GM18498 (cell line): ENCODE measurements at regions not wholly inside any gene's neighbourhood (a gene's known extent, or its start where the extent isn't known, plus 50 kb on each side); places are given as distances from the start of the nearest gene placed in this dataset.
"Not testable (repeated sequence)": the region's sequence is repeated elsewhere in the genome, so short reads cannot be mapped to it uniquely, and the experiment has no call there.

Source experiments
- ATAC-seq: cut with Tn5 transposase; IDR thresholded peaks from one replicate; pipeline ENCODE4 v1.9.1; 2021; ENCODE audit warnings: mild to moderate bottlenecking, moderate library complexity; ENCODE audit not compliant: unreplicated experiment

GRCh38 chr18:57954935-57955334, 89.1 kb upstream of the NEDD4L start:
- ATAC-seq: no peak

GRCh38 chr18:57953883-57954282, 90.1 kb upstream of the NEDD4L start:
- ATAC-seq: no peak

GRCh38 chr18:57951999-57952774, 91.8 kb upstream of the NEDD4L start:
- ATAC-seq: no peak

GRCh38 chr18:57951117-57951796, 92.8 kb upstream of the NEDD4L start:
- ATAC-seq: no peak

GRCh38 chr18:57950542-57950941, 93.5 kb upstream of the NEDD4L start:
- no peak for ATAC-seq

- ATAC-seq: not testable (repeated sequence)
Observed at GRCh38 chr18:57949335-57949734, 94.7 kb upstream of the NEDD4L start.

- no peak for ATAC-seq
Observed at GRCh38 chr18:57947117-57947516, 96.9 kb upstream of the NEDD4L start.

- ATAC-seq: no peak
Observed at GRCh38 chr18:57943723-57944122, 100.3 kb upstream of the NEDD4L start.

- no peak for ATAC-seq
Observed at GRCh38 chr18:57942493-57942892, 101.5 kb upstream of the NEDD4L start.

- ATAC-seq: no peak
Observed at GRCh38 chr18:57941841-57942489, 102.1 kb upstream of the NEDD4L start.

- no peak for ATAC-seq
Observed at GRCh38 chr18:57940166-57940660, 103.8 kb upstream of the NEDD4L start.

GRCh38 chr18:57934375-57934774, 109.7 kb upstream of the NEDD4L start:
- ATAC-seq: not testable (repeated sequence)

- ATAC-seq: peak; percentile 78
Observed at GRCh38 chr18:57931038-57931437, 113.0 kb upstream of the NEDD4L start.

GRCh38 chr18:57930476-57930875, 113.5 kb upstream of the NEDD4L start:
- ATAC-seq: no peak

- no peak for ATAC-seq
Observed at GRCh38 chr18:57929922-57930321, 114.1 kb upstream of the NEDD4L start.

GRCh38 chr18:57928466-57928865, 115.6 kb upstream of the NEDD4L start:
- no peak for ATAC-seq

GRCh38 chr18:57927511-57927910, 116.5 kb upstream of the NEDD4L start:
- ATAC-seq: no peak

GRCh38 chr18:57925706-57926105, 118.3 kb upstream of the NEDD4L start:
- ATAC-seq: no peak

GRCh38 chr18:57923611-57924010, 120.4 kb upstream of the NEDD4L start:
- no peak for ATAC-seq

- ATAC-seq: no peak
Observed at GRCh38 chr18:57922885-57923284, 119.8 kb upstream of the ATP8B1 start.

GRCh38 chr18:57921708-57922107, 118.6 kb upstream of the ATP8B1 start:
- no peak for ATAC-seq

- no peak for ATAC-seq
Observed at GRCh38 chr18:57920036-57920435, 116.9 kb upstream of the ATP8B1 start.
